GM21367 (cell line): ENCODE measurements at regions not wholly inside any gene's neighbourhood (a gene's known extent, or its start where the extent isn't known, plus 50 kb on each side); places are given as distances from the start of the nearest gene placed in this dataset.

Source experiments
- ATAC-seq: cut with Tn5 transposase; IDR thresholded peaks from one replicate; pipeline ENCODE4 v1.9.1; 2021; ENCODE audit not compliant: unreplicated experiment

- ATAC-seq: no peak
These were observed 138.3 kb downstream of the TOMM20 start for GRCh38 chr1:234990328-234990675.

GRCh38 chr1:234989479-234990327, 138.9 kb downstream of the TOMM20 start:
- no peak for ATAC-seq

- no peak for ATAC-seq
These were observed 139.6 kb downstream of the TOMM20 start for GRCh38 chr1:234989019-234989418.

GRCh38 chr1:234988536-234988935, 140.1 kb downstream of the TOMM20 start:
- no peak for ATAC-seq

- no peak for ATAC-seq
These were observed 140.5 kb downstream of the TOMM20 start for GRCh38 chr1:234988155-234988517.

- ATAC-seq: peak; percentile 54
These were observed 141.1 kb downstream of the TOMM20 start for GRCh38 chr1:234987415-234988154.

- no peak for ATAC-seq
These were observed 141.8 kb downstream of the TOMM20 start for GRCh38 chr1:234986750-234987414.

- no peak for ATAC-seq
These were observed 142.9 kb downstream of the TOMM20 start for GRCh38 chr1:234985516-234986294.

GRCh38 chr1:234985007-234985370, 143.6 kb downstream of the TOMM20 start:
- ATAC-seq: no peak

- ATAC-seq: no peak
These were observed 144.9 kb downstream of the TOMM20 start for GRCh38 chr1:234983564-234984238.

- ATAC-seq: no peak
These were observed 146.9 kb downstream of the TOMM20 start for GRCh38 chr1:234981758-234982157.

- ATAC-seq: peak; percentile 29
These were observed 147.8 kb downstream of the TOMM20 start for GRCh38 chr1:234980645-234981396.

- no peak for ATAC-seq
These were observed 148.4 kb downstream of the TOMM20 start for GRCh38 chr1:234980291-234980644.

GRCh38 chr1:234979296-234980279, 149.0 kb downstream of the TOMM20 start:
- no peak for ATAC-seq

- ATAC-seq: peak; percentile 70
These were observed 150.0 kb downstream of the TOMM20 start for GRCh38 chr1:234978397-234979295.

- no peak for ATAC-seq
These were observed 150.7 kb downstream of the TOMM20 start for GRCh38 chr1:234977875-234978396.

- ATAC-seq: no peak
These were observed 151.6 kb downstream of the TOMM20 start for GRCh38 chr1:234976861-234977680.
